Fibroblast of lung (primary cell): ENCODE measurements at regions not wholly inside any gene's neighbourhood (a gene's known extent, or its start where the extent isn't known, plus 50 kb on each side); places are given as distances from the start of the nearest gene placed in this dataset.

Experiments
- CTCF ChIP-seq, 2 donors: IDR thresholded peaks in 1 of 2; conservative IDR thresholded peaks in 1 of 2; 1 replicate in 1 of 2; 2 replicates in 1 of 2; pipeline ENCODE4 v1.5.1; 2011 to 2012; ENCODE audit warnings: low read length in 2 of 2, control low read depth in 1 of 2, inconsistent platforms in 1 of 2, low read depth in 1 of 2, mild to moderate bottlenecking in 1 of 2
- EZH2 ChIP-seq: IDR thresholded peaks from 2 replicates; pipeline ENCODE4 v1.5.1; 2012; ENCODE audit warnings: low read length, control low read depth, mild to moderate bottlenecking; ENCODE audit errors: missing control alignments

- TF ChIP-seq CTCF (conservative IDR thresholded peaks at IDR 0.05 in 1 of 2, IDR thresholded peaks at IDR 0.05 in 1 of 2; ENCODE audit: low read depth in 1 of 2, low read length in 2 of 2) (no peak), EZH2 (no peak)
Measured at GRCh38 chr2:59896499-59897245, 656.8 kb downstream of the BCL11A start.
